ENCODE measurements at regions not wholly inside any gene's neighbourhood (a gene's known extent, or its start where the extent isn't known, plus 50 kb on each side); places are given as distances from the start of the nearest gene placed in this dataset.

GRCh38 chr13:21796066-21796465, 125.2 kb downstream of the FGF9 start:
- no peak overlapping the region for H3K27ac ChIP-seq
- no peaks in the 10 kb centered on the region for H3K4me1 ChIP-seq
- H3K4me3 ChIP-seq, result no peak overlapping the region
- no peak for TF ChIP-seq POLR2A (IDR thresholded peaks at IDR 0.05)
- TF ChIP-seq CTCF (IDR thresholded peaks at IDR 0.05), result no peak
- no peaks in the 10 kb centered on the region for H3K9me3 ChIP-seq
- no peaks in the 10 kb centered on the region for H3K27me3 ChIP-seq
- no peaks in the 10 kb centered on the region for H3K36me3 ChIP-seq
- DNase-seq, result no peak

- TF ChIP-seq POLR2A (IDR thresholded peaks at IDR 0.05), result no peak
- TF ChIP-seq CTCF (IDR thresholded peaks at IDR 0.05), result no peak
- no peak for DNase-seq
- Histone ChIP-seq H3K36me3 (no peaks in the 10 kb centered on the region), H3K27ac (no peak overlapping the region), H3K4me1 (no peaks in the 10 kb centered on the region), H3K4me3 (no peak overlapping the region), H3K27me3 (no peaks in the 10 kb centered on the region), H3K9me3 (no peaks in the 10 kb centered on the region)
Observed at GRCh38 chr13:21796775-21797514, 126.1 kb downstream of the FGF9 start.

- H3K4me1 ChIP-seq, result no peaks in the 10 kb centered on the region
- no peak for DNase-seq
- H3K9me3 ChIP-seq, result no peaks in the 10 kb centered on the region
- H3K36me3 ChIP-seq, result no peaks in the 10 kb centered on the region
- H3K4me3 ChIP-seq, result no peak overlapping the region
- TF ChIP-seq CTCF (IDR thresholded peaks at IDR 0.05), result no peak
- TF ChIP-seq POLR2A (IDR thresholded peaks at IDR 0.05), result no peak
- no peak overlapping the region for H3K27ac ChIP-seq
- no peaks in the 10 kb centered on the region for H3K27me3 ChIP-seq
Observed at GRCh38 chr13:21797736-21798135, 126.9 kb downstream of the FGF9 start.

- no peak overlapping the region for H3K27ac ChIP-seq
- H3K4me1 ChIP-seq, result no peaks in the 10 kb centered on the region
- H3K9me3 ChIP-seq, result no peaks in the 10 kb centered on the region
- H3K4me3 ChIP-seq, result no peak overlapping the region
- no peak for DNase-seq
- TF ChIP-seq CTCF (IDR thresholded peaks at IDR 0.05) (no peak), POLR2A (IDR thresholded peaks at IDR 0.05) (no peak)
- H3K36me3 ChIP-seq, result no peaks in the 10 kb centered on the region
- no peaks in the 10 kb centered on the region for H3K27me3 ChIP-seq
Observed at GRCh38 chr13:21798181-21798580, 127.3 kb downstream of the FGF9 start.

GRCh38 chr13:21799671-21800070, 128.8 kb downstream of the FGF9 start:
- DNase-seq, result no peak
- no peaks in the 10 kb centered on the region for H3K27me3 ChIP-seq
- no peak overlapping the region for H3K4me3 ChIP-seq
- H3K4me1 ChIP-seq, result no peaks in the 10 kb centered on the region
- no peak for TF ChIP-seq CTCF (IDR thresholded peaks at IDR 0.05)
- TF ChIP-seq POLR2A (IDR thresholded peaks at IDR 0.05), result no peak
- no peaks in the 10 kb centered on the region for H3K9me3 ChIP-seq
- no peaks in the 10 kb centered on the region for H3K36me3 ChIP-seq
- H3K27ac ChIP-seq, result no peak overlapping the region
